ENCODE measurements at regions not wholly inside any gene's neighbourhood (a gene's known extent, or its start where the extent isn't known, plus 50 kb on each side); places are given as distances from the start of the nearest gene placed in this dataset.

GRCh38 chr9:79776581-79776980, 204.8 kb downstream of the TLE4 start:
- no peak for TF ChIP-seq CTCF (IDR thresholded peaks at IDR 0.05)
- no peak for TF ChIP-seq POLR2A (IDR thresholded peaks at IDR 0.05)
